ENCODE measurements at regions not wholly inside any gene's neighbourhood (a gene's known extent, or its start where the extent isn't known, plus 50 kb on each side); places are given as distances from the start of the nearest gene placed in this dataset.

DNA sequence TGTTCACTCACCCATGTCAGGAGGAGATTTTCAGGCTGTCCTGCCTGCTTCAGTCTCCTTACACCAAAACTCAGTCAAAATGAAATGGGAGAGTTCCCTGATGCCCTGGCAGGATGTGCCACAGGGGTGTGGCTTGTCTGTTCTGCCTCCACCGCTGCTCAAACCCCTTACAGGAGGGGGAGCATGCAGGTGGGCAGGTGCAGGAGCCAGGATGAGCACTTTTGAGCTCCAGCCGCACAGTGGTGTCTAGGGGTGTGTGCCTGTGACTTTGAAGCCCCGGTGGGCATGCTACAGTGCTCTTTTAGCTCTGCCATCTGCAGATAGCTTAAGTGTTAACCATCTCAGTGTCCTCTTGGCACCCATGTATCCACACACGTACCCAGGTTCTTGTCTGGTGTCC, 71.9 kb upstream of the IPO5 start:
- ChIA-PET SMC1A (ENCODE audit: uncharacterized antibody, unreplicated experiment) (no interaction called here), POLR2A (no interaction called here), CTCF (interaction anchor here (1.3 kb wide), 1 partner anchor 26 kb away, joined by 3 read pairs; no protein-coding TSS in a partner anchor), RAD21 (ENCODE audit: unreplicated experiment) (no interaction called here)
- Histone ChIP-seq H2AFZ (ENCODE audit: control insufficient read depth, low read depth, low read length) (no peak overlapping the region), H3K9me3 (replicated peaks; ENCODE audit: control insufficient read depth, insufficient read depth, low read length) (no peaks in the 10 kb centered on the region), H3K27me3 (replicated peaks in 1 of 2; ENCODE audit: control insufficient read depth in 2 of 2, insufficient read depth in 2 of 2, low read length in 1 of 2) (no peaks in the 10 kb centered on the region; a peak in 2 of 4 replicates), H3K79me2 (ENCODE audit: control insufficient read depth, insufficient read depth, low read length) (no peaks in the 10 kb centered on the region), H3K9ac (ENCODE audit: control insufficient read depth, insufficient read depth, low read length) (no peak overlapping the region), H3K27ac (ENCODE audit: control insufficient read depth, insufficient read depth) (no peak overlapping the region), H3K4me1 (ENCODE audit: control insufficient read depth, insufficient read depth, low read length) (no peaks in the 10 kb centered on the region), H3K4me3 (no peak overlapping the region), H3K4me2 (ENCODE audit: control insufficient read depth, insufficient read depth) (no peak overlapping the region), H3K36me3 (ENCODE audit: control insufficient read depth in 2 of 2, insufficient read depth in 2 of 2, low read length in 1 of 2) (no peaks in the 10 kb centered on the region), H4K20me1 (ENCODE audit: control insufficient read depth, insufficient read depth) (no peaks in the 10 kb centered on the region)
- intact Hi-C loops (cut with micrococcal nuclease; ENCODE audit: unreplicated experiment), result no loop called here
- 24% methylated on average over 4 of the region's 4 CpGs for WGBS (ENCODE audit: insufficient coverage, insufficient replicate concordance, low lambda C conversion rate, missing lambda C conversion rate)
- no peak for DNase-seq (ENCODE audit: low read depth, low spot score)
- TF ChIP-seq, protein P1, sequence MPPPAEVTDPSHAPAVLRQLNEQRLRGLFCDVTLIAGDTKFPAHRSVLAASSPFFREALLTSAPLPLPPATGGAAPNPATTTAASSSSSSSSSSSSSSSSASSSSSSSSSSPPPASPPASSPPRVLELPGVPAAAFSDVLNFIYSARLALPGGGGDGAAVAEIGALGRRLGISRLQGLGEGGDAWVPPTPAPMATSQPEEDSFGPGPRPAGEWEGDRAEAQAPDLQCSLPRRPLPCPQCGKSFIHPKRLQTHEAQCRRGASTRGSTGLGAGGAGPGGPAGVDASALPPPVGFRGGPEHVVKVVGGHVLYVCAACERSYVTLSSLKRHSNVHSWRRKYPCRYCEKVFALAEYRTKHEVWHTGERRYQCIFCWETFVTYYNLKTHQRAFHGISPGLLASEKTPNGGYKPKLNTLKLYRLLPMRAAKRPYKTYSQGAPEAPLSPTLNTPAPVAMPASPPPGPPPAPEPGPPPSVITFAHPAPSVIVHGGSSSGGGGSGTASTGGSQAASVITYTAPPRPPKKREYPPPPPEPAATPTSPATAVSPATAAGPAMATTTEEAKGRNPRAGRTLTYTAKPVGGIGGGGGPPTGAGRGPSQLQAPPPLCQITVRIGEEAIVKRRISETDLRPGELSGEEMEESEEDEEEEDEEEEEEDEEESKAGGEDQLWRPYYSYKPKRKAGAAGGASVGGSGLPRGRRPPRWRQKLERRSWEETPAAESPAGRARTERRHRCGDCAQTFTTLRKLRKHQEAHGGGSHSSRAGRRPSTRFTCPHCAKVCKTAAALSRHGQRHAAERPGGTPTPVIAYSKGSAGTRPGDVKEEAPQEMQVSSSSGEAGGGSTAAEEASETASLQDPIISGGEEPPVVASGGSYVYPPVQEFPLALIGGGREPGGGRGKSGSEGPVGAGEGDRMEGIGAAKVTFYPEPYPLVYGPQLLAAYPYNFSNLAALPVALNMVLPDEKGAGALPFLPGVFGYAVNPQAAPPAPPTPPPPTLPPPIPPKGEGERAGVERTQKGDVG (CRISPR knock-in tag; IDR thresholded peaks at IDR 0.05), result no peak
- TF ChIP-seq SREBF2 (IDR thresholded peaks at IDR 0.05; ENCODE audit: low read length) (no peak), POLR2AphosphoS2 (IDR thresholded peaks at IDR 0.05; ENCODE audit: low read depth, low read length) (no peak), CBX5 (IDR thresholded peaks at IDR 0.05; ENCODE audit: low read depth) (no peak), SMAD5 (IDR thresholded peaks at IDR 0.05; ENCODE audit: low read depth) (no peak), LARP7 (IDR thresholded peaks at IDR 0.05) (no peak), PBX3 (IDR thresholded peaks at IDR 0.05; ENCODE audit: insufficient replicate concordance, low read depth, low read length) (no peak), BACH1 (IDR thresholded peaks at IDR 0.05; ENCODE audit: borderline replicate concordance) (no peak)
- no peak for ATAC-seq
- no TSS peak for BruUV-seq (replicated peaks)
- in situ Hi-C loops (cut with MboI), result no loop called here
- no peak for FAIRE-seq

Data from GM12878 (cell line).